GM12892 (cell line): ENCODE measurements at regions not wholly inside any gene's neighbourhood (a gene's known extent, or its start where the extent isn't known, plus 50 kb on each side); places are given as distances from the start of the nearest gene placed in this dataset.
"Not testable (repeated sequence)": the region's sequence is repeated elsewhere in the genome, so short reads cannot be mapped to it uniquely, and the experiment has no call there.

Experiments used
- DNase-seq: peaks from one replicate; pipeline ENCODE4 v3.0.0; 2011; ENCODE audit not compliant: insufficient read length
- FAIRE-seq: peaks from 2 replicates; lab custom pipeline; 2011; peaks lifted over from hg19 to GRCh38; lab: Jason Lieb, UNC
- POLR2A ChIP-seq: IDR thresholded peaks from 2 replicates; pipeline ENCODE4 v1.6.1; 2011; ENCODE audit warnings: low read depth, low read length, control low read depth
- POLR2AphosphoS5 ChIP-seq: IDR thresholded peaks from 2 replicates; pipeline ENCODE4 v1.6.1; 2011; ENCODE audit warnings: low read depth, low read length, control low read depth
- TAF1 ChIP-seq: IDR thresholded peaks from 2 replicates; pipeline ENCODE4 v1.6.1; 2011; ENCODE audit warnings: low read depth, mild to moderate bottlenecking, control low read depth, low read length, borderline replicate concordance

DNA sequence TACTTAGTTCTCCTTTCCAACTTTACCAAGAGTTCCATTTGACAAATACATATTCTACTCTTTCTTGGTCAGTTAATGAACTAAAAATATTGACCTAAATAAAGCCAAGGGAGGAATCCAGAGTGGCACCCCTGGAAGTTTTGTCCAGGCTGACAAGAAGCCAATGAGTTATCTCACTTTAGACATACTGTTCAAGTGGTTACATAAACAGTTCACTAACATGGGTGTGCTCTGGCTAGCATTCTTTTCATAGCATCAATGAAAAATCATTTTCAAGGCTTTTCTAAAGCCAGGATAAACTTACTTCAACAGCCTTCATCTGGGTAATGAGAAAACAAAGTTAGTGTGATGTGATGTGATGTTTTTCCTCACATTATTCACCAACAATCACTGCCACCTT lies 649.4 kb downstream of the TDRD15 start:
- TF ChIP-seq TAF1, result no peak
- no peak for TF ChIP-seq POLR2A
- TF ChIP-seq POLR2AphosphoS5, result no peak
- FAIRE-seq (no peak), DNase-seq (no peak)

DNA sequence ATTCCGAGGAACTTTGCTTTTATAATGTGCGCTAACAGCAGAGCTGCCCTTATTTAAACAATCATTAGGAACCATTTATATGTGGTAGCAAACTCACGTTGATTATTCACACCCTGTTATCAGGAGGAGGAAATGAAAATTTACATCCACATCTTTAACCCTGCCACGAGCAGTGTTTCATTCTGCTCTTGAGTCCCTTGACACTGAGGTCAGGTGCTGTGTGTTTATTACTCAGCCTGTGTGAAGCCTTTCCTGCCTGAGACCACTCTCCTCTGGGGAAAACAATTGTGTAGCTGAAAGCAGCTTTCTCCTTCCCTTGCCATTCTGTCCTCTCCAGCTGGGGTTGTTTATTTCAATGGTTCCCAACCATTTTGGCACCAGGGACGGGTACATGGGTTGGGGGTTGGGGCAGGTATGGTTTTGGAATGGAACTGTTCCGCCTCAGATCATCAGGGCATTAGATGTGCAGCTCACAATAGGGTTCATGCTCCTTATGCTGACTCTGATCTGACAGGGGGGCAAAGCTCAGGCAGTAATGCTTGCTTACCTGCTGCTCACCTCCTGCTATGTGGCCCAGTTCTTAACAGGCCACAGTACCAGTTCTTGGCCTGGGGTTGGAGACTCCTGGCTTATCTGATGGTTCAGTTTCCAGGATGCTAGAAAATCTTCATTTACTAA lies 651.1 kb downstream of the TDRD15 start:
- DNase-seq, result no peak
- TF ChIP-seq POLR2A (no peak), POLR2AphosphoS5 (no peak), TAF1 (no peak)
- no peak for FAIRE-seq

DNA sequence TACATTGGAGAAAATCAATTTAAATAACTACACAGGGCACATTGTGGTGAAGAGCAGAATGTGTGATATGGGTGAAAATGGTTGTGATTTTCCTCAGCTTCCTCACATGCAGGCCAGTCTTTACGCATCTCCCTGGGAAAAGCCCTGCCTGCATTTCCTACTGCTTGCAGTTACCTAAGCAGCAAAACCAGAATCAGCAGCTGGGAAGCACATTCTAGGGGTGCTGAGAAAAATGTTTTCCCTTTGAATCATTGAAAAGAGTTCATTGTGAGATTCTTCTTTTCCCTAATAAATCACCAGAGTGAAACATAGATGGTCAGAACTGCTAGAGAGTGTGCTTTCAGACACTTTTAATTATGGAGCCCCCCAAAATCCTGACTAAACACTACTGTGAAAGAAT lies 656.0 kb downstream of the TDRD15 start:
- TF ChIP-seq TAF1 (no peak), POLR2A (no peak), POLR2AphosphoS5 (no peak)
- no peak for DNase-seq
- FAIRE-seq, result no peak

GRCh38 chr2:21781962-21782361 lies 658.2 kb downstream of the TDRD15 start:
- DNase-seq (no peak), FAIRE-seq (no peak)
- TF ChIP-seq POLR2A (no peak), TAF1 (no peak), POLR2AphosphoS5 (no peak)

DNA sequence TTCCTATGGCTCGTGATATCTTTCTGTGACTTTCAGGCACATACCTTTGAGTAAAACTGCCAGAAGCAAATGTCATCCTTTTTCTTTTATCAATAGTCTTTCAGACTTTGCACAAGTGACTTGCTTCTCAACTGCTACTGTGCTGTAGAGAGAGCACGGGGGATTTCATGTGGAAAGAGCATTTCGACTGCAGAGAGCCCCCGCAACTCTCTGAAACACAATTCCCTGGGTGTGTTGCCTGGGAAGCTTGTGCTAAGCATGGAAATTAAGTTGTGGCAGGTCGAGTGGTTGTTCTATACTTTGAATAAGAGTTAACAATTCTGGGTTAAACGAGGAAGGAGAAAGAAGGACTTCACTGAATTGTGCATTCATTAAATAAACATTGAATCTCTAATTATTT lies 659.1 kb downstream of the TDRD15 start:
- no peak for TF ChIP-seq POLR2AphosphoS5
- no peak for TF ChIP-seq POLR2A
- no peak for TF ChIP-seq TAF1
- no peak for FAIRE-seq

GRCh38 chr2:21787941-21788340 lies 664.2 kb downstream of the TDRD15 start:
- DNase-seq, result no peak
- TF ChIP-seq POLR2A (no peak), TAF1 (no peak), POLR2AphosphoS5 (no peak)
- FAIRE-seq, result no peak

More for the DNA sequence above, 659.1 kb downstream of the TDRD15 start:
- no peak for DNase-seq

DNA sequence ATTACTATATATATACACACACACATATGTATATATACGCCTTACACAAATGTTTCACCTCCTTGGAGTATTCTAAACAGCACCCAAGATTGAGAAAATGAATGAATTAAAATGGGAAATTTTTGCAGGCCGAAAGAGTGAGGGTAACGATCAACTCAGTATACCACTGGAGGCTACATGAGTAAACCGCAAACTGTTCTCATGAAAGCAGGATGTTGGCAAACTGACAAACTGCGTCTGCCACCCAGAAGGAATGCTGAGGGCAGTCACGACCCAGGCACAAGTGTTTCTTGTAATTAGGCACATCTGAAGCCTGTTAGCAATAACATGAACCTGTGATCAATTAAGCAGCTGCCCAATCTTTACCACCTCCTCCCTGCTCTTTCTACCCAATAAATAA lies 666.5 kb downstream of the TDRD15 start:
- not testable (repeated sequence) for DNase-seq, FAIRE-seq

DNA sequence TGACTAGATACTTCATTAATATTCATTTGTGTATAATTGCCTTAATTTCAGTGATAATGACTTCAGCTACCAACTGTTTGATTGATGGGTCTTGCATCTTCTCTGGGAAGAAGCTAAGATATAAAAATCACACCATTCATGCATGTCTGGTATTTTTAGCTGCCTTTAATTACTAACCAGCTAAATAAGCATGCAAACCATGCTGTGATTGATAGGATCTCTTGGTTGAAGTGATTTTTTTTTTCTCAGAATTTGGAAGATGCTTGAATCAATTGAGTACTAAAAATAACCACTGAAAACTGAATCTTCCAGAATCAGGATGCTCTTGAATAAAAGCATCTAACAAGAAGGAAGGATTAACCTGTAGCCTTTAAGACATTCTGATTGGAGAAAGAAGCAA lies 668.8 kb downstream of the TDRD15 start:
- no peak for TF ChIP-seq TAF1
- TF ChIP-seq POLR2A, result no peak
- no peak for TF ChIP-seq POLR2AphosphoS5
- no peak for FAIRE-seq
- no peak for DNase-seq

DNA sequence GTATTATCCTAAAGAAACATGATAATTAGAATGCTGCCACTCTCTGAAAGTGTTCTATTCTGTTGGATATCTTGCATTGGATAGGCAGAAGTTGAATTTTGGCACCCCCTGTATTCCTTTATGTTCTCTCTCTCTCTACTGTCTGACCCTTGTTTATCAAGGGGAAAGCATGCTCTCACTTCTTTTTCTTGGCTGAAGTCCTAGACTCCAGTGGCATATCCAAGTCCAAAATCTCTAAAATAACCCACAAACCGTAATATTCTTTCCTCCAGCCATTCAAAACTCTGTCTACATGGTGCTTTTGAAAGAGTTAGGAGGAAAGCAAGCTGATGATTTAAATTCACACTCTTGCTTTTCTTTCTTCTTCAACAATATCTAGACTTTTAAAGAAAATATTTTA lies 669.7 kb downstream of the TDRD15 start:
- TF ChIP-seq POLR2A, result no peak
- no peak for TF ChIP-seq POLR2AphosphoS5
- TF ChIP-seq TAF1, result no peak
- DNase-seq (no peak), FAIRE-seq (no peak)

- FAIRE-seq (no peak), DNase-seq (no peak)
- TF ChIP-seq POLR2A (no peak), POLR2AphosphoS5 (no peak), TAF1 (no peak)
Observed at GRCh38 chr2:21794611-21795010, 670.8 kb downstream of the TDRD15 start.

GRCh38 chr2:21800356-21800755 lies 676.6 kb downstream of the TDRD15 start:
- DNase-seq (no peak), FAIRE-seq (no peak)
- TF ChIP-seq POLR2A (no peak), TAF1 (no peak), POLR2AphosphoS5 (no peak)

GRCh38 chr2:21803550-21803949 lies 679.8 kb downstream of the TDRD15 start:
- FAIRE-seq (no peak), DNase-seq (no peak)
- no peak for TF ChIP-seq POLR2AphosphoS5
- TF ChIP-seq TAF1, result no peak
- no peak for TF ChIP-seq POLR2A
